ENCODE measurements at regions not wholly inside any gene's neighbourhood (a gene's known extent, or its start where the extent isn't known, plus 50 kb on each side); places are given as distances from the start of the nearest gene placed in this dataset.
A peak's percentile ranks its signal among the peaks of the same experiment; 100 is the strongest.

DNA sequence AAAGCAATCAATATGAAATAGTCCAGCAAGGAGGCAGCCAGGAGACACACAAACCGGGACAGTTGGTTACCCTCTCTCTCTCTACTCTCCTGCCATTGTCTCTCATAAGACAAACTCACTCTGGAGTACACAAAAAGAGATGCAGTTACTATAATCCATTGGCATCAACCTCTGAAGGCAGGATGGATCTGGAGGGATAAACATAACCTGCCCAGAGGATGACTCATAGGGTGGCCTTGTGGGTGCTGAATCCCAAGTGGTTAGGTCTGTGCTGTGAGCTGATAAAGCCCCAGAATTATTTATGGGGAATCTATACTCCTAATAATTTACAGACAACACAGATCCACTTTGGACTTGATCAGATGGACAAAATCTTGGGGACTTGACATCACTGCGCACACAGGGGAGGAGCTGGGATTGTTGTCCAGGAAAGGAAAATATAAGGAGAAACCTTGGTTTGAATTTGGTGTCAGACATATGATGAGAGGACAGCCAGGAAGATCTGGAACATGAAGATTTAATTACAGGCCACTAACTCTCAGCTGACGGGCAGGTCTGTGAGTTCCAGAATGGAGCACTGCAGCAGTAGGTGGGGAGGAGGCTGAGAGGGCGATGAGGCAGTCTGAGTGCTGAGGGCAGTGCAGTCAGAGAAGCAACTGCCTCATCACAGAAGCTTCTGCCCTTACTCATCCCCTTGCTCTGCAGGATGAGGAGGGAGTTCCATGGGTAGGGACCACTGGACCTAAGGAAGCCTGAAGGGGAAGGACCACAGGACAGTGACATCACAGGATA, 113.9 kb upstream of the PRSS58 start:
- no peak for DNase-seq (ENCODE audit: low read depth, low spot score)

DNA sequence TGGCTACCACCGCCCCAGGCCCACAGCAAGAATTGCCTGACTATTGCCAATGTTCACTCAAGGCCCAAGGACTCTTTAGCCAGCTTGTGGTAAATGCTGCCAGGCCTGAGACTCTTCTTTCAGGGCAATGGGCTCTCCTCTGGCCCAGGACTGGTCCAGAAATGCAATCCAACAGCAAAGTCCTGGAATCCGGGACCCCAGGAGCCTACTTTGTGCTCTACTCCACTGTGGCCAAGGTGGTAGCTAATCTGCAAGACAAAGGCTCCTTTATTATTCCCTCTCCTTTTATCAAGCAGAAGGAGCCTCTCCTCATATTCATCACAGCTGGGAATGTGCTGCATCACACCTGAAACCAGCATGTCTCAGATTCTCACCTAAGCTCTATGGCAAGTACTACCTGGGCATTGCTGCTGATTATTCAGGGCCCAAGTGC, 107.6 kb upstream of the PRSS58 start:
- no peak for DNase-seq (ENCODE audit: low read depth, low spot score)

DNA sequence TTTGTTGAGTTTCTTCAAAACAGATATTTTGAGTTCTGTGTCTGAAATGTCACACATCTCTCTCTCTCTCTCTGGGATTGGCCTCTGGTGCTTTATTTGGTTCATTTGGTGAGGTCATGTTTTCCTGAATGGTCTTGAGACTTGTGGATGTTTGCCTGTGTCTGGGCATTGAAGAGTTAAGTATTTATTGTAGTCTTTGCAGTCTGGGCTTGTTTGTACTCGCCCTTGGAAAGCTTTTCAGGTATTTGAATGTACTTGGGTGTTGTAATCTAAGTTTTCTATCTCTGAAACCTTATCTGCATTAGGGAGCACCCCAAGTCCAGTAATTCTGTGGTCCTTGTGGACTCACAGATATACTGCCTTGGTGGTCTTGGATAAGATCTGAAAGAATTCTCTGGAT, 106.7 kb upstream of the PRSS58 start:
- DNase-seq (ENCODE audit: low read depth, low spot score) = no peak

DNA sequence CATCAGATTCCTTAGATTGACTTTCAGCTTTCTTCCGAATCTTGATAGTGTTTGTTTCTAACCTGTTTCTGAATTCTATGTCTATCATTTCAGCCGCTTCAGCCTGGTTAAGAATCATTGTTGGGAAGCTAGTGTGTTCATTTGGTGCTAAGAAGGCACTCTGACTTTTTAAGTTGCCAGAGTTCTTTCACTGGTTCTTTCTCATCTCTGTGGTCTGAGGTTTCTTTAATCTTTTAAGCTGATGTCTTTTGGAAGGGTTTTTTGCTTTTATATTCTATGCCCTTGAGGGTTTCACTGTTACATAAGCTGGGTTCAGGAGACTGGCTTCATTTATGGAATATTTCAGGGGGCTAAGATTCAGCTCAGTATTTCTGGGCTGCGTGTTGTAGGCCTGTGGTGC, 104.5 kb upstream of the PRSS58 start:
- DNase-seq (ENCODE audit: low read depth, low spot score) = no peak

DNA sequence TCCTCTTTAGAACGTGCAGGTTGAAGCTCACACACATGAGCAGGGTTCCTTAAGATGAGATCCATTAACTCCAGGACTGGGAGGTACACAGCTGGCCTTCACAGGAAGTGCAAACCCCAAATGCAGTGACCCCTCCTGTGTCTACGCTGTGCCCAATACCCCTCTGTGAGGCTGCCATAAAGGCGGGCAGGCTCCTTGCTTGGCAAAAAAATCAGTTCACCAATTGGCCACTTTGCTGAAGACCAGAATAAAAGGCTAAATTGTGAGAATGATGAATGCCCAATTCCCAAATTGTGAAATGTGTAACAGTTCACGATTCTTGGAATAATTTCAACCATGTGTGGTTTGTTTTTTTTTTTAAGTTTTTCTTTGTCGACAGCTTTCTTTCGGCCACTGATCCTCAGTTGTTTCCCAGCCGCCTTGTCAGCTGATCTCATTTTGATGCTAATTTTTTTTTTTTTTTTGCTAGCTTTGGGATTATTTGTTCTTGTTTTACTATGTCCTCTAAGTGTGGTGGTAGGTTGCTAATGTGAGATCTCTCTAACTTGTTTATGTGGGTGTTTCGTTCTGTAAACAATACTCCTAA, 101.9 kb upstream of the PRSS58 start:
- no peak for DNase-seq (ENCODE audit: low read depth, low spot score)

DNA sequence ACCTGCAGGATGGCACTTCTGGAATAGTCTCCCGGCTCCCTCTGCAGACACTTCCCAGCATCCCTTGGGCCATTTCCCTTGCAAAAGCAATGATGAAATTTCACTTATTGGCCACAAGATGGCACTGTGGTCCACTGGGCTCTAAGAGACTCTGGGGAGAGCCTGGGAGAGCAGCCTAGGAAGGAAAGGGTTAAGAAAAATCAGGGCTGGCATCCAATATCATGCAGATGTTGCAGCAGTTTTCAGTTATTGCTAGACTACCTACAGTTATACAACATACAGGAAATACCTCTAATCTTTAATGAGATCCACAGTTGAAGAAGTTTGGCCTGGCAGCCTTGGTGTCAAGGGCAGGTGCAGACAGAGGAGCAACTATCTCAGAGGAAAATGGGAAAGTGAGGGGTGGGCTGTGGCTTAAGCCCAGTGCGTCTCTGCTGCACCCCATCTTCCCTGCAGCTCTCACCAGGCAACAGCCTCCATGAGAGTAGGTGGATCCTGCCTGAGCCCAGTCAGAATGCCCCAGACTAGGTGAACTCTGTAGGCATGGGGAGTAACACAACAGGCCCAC, 100.2 kb upstream of the PRSS58 start:
- DNase-seq (ENCODE audit: low read depth, low spot score) = peak; percentile 62

DNA sequence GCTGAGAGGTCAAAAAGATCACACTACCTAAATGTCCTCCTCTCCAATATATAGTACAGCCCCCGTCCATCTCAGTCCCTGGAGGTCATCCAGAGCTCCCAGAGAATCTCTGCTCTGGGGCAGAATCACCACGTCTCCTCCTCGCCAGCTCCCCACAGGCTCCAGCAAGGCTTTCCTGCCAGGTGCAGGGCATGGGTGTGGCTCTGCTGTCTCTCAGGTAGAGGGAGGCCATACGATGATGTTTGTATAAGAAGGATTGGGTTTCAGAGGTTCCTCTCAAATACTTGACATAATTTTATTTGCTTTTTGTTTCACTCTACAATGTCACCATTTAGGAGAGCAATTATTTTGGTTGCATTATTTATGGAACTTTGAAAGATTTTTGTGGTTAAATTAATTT, 98.3 kb upstream of the PRSS58 start:
- DNase-seq (ENCODE audit: low read depth, low spot score) = no peak

DNA sequence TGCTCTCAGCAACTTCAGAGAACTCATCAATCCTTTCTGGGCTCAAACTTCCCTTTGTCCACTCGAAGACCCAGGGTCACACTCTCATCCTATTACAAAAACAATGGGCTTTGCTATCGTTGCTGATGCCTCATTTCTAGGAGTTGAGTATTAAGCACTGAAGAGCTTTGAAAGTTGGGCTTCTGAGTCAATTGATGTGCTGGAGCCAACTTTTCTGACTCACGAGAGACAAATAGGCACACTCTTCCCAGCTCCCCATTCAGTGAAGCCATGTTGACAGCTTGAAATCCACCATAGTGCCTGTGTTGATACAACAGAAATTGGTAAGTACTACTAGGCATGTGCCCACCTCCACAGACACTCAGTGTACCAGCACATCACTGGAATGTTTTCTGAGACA, 97.5 kb upstream of the PRSS58 start:
- DNase-seq (ENCODE audit: low read depth, low spot score) = no peak

DNA sequence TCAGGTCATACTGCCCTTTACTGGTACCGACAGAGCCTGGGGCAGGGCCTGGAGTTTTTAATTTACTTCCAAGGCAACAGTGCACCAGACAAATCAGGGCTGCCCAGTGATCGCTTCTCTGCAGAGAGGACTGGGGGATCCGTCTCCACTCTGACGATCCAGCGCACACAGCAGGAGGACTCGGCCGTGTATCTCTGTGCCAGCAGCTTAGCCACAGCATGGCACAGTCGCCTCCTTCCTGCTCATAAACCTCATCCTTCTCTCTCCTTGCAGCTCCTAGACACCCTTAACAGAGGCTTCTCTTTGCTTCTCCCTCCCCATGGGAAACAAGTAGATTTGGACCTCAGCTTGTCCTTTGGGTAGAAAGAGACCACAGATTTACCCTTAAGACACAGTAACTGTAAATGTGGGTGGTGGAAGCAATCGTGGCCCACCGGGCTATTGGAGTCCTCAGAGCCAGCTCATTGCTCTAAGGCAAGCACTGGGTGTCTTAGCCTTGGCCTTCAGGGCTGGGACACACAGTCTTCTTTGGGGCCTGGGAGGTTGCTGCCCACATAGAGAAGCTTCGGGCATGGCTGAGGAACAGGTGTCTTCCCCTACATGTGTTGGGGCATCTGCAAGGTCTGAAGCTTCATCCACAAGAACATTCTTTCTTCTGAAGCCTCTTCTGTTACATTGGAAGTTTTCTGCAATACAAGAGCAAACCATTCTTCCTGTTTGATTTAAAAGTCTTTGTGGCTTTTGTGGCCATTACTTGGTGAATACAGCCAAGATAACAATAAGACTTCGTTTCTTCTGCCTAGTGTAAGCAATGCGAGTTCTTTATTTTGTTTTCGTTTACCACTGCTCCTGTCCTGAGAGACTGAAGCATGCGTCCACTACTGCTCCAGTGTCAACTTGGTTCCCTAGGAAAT, 95.5 kb upstream of the PRSS58 start:
- DNase-seq (ENCODE audit: low read depth, low spot score) = no peak

DNA sequence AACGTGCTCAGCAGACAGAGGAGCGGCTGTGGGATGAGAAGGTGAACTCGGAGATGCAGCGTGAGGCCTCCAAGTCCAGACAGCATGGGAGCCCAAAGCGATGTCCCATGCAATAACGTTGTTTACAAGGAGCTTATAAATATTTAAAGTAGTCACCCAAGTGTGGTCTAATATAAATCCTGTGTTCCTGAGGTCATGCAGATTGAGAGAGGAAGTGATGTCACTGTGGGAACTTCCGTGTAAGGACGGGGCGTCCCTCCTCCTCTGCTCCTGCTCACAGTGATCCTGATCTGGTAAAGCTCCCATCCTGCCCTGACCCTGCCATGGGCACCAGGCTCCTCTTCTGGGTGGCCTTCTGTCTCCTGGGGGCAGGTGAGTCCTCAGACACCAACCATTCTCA, 94.7 kb upstream of the PRSS58 start:
- no peak for DNase-seq (ENCODE audit: low read depth, low spot score)

DNA sequence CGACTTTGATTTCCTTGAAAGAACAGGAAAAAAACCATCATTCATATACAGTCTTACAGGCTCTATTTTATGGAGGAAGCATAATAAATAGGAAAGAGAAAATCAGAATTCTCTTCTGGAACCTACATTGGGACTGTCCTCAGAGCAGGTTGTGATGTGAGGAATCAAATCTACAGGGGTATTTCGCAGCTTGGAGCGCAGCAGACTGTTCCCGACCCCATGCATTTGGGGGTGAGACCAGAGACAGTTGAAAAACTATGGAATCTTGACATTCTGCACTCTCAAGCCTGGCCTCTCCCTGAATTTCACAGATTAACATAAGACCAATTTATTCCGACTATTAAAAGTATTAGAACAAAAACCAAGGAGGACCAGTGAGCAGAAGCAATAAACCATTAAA, 93.3 kb upstream of the PRSS58 start:
- DNase-seq (ENCODE audit: low read depth, low spot score) = no peak

DNA sequence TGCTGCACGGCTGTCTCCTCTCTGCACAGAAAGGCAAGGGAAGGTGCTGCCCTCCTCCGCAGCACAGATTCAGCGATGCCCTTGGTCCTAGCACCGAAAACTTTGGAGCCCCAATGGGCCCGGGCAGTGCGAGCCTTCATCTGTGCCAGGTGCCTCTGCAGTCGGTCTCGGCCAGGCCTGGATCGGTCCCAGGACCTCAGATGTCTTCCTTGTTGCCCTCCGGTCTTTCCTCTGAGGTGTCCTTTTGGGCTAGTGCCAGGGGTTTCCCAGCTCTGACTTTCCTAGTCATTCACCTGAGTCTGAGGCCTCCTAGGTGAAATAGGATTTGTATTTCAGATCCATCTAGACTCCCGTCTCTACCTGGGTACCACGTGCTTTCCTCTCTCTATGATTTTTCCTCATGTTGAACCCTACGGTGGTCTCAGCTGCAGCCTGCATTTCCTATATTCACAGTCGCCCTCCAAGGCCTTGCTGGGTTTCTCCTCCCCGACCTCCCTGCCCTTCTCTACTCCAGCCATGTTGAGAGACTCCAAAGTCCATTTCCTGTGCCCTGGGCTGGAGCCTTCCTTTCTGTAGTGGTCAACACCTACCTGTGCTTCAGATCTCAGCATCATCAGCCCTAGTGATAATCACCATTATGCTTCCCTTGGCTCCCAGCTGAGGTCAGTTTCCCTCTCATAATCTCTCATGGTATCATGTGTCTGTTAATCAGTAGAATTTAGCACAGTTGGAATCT, 92.0 kb upstream of the PRSS58 start:
- no peak for DNase-seq (ENCODE audit: low read depth, low spot score)

DNA sequence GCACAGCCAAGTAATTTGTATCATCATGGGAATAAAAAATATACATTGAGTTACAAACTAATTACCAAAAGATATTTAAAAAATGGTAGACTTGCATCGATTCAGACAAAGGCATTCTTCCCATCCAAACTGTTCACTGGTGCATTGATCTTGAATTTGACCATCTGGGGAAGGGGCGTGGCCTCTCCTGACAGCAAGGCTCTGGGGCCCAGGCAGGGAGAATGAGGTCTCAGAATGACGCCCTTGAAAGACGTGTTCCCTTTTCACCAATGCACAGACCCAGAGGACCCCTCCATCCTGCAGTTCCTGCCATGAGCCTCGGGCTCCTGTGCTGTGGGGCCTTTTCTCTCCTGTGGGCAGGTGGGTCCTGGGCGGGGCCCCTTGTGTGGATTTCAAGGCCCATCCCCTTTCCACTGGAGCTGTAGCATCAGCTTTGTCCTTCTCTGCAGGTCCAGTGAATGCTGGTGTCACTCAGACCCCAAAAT, 91.1 kb upstream of the PRSS58 start:
- no peak for DNase-seq (ENCODE audit: low read depth, low spot score)

DNA sequence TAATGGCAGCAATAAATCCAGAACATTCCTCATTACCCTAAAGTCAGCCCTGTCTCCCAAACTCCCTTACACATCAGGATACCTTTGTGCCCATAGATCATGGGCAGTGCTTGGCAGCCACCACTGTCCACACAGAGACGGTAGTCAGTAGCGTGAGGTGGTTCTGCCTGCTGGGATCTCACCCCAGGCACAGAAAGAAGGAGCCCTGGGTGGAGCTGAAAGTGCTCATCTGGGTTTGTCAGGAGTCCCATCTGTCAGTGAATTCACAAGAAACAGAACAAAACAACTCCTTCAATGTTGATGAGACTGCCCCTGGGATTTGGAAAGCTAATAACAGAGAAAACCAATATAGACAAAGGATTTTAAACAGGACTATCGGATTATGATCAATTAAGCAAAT, 90.2 kb upstream of the PRSS58 start:
- DNase-seq (ENCODE audit: low read depth, low spot score) = no peak

DNA sequence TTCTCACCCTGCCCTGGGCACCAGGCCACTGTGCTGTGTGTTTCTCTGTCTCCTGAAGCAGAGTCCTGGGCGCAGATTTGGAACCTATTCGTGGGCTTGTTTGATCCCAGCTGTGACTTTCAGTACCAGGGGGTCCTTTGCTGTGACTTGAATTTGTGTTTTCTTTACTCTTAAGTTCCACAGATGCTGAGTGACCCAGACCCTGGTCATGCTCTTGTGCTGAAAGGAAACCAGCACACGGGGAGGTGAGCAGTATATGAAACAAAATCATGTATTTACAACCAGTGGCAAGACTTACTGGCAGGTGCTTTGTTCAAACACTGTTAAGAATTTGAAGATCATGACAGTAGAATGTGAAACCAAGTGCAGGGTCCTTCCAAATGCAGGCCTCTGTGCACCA, 89.2 kb upstream of the PRSS58 start:
- no peak for DNase-seq (ENCODE audit: low read depth, low spot score)

DNA sequence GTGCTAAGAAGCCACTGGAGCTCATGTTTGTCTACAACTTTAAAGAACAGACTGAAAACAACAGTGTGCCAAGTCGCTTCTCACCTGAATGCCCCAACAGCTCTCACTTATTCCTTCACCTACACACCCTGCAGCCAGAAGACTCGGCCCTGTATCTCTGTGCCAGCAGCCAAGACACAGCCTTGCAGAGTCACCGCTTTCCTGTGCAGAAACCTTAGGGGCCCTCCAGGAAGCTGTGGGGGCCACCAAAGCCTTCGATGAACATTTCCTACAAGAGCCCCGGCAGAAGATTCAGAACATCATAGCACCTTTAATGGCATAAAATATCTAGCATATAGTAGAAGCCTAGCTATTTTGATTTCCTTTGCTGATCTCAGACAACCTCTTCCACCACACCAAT, 88.0 kb upstream of the PRSS58 start:
- DNase-seq (ENCODE audit: low read depth, low spot score) = no peak

DNA sequence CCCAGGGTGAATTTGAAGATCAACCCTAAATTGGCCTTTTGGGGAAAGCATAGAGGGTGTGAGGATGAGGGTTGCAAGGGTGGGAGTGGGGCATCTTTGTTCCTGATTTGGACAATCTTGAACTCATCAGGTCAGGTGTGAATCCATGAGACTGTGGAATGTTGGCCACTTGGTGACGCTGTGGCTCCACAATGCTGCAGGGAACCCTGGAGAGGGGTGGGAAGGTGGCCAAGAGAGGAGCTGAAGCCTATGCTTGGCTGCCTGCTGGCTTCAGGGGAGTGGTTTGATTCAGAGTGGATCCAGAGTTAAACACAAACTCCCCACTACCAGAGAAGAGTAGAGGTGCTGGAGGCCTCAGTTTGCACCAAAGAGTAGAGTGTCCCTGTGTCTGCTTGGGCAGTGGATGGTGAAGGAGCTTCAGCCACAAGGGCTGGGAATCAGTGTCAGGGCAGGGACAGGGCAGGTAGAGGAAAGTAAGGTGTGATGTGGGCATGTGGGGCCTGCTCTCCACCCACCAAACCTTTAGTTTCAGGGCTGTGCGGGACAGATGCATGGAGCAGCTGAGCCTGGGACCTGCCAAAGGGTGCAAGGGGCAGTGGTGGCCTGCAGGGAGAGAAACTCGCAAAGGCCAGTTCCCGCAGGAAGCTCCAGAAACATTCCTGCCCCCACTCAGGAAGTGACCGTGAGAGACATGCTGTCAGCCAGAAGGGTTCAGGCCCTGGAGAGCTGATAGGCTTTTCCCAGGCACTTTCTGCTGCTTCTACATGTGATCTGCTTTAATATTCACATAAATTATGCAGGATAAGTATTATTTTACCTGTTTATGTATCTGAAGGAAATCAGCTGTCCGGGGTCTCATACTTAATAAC, 81.0 kb upstream of the PRSS58 start:
- DNase-seq (ENCODE audit: low read depth, low spot score) = no peak

DNA sequence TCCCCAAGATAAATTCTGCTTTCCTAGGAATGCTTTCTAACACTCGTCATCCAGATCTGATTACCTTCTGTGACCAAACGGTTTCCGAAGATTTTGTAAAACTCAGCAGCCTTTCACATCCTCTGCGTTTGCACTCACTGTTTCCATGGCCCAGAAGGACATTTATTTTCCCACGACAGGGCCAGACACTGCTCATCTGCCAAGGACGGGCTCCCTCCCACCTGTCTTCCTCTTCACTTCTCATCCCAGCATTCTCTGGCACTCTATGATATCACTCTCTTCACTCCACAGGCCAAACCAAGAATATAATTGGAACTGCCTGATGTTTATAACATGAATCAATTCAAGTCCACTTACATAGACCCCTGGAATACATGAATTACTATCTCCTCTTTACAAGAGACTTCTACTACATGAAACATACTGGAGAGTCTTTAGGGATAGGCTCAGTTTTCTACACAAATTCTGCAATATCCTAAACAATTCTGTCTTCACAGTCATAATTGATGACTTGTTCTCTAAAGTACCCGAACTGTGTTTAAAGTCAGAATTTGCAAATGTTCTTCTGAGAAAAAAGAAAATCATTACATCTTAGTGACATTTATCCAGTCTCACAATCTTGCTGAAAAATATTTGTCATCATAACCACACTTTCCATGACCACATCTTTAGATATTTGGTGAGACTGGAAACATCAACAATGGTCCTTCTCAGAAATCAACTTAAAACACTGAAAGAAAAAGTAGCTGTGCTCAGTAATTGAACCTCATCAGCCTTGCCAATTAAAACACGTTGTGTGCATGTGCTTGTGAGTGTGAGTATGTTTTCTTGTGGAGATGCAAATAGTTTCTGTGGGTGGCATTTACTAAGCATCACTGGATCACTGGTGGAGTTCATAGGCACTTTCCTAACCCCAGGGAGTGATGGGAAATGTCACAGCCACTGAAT, 79.5 kb upstream of the PRSS58 start:
- DNase-seq (ENCODE audit: low read depth, low spot score) = no peak

DNA sequence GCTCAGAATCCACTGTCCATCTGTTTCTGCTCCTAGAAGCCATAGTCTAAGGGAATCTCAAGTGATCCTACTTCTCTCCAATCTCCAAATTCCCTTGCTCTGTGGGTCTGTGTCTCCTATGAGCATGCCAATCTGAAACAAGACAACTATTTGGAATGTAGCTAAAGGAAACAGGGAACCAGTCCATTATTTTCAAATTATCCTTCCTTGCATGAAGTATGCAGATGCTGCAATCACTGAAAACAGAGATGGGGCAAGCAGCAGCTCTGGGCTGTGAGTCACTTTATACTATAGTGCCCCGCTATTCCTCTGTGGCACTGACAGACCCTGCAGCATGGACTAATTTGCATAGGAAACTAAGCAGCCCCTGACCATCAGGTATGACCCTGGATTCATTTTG, 76.9 kb upstream of the PRSS58 start:
- no peak for DNase-seq (ENCODE audit: low read depth, low spot score)
